HL-60 (cell line): ENCODE measurements at regions not wholly inside any gene's neighbourhood (a gene's known extent, or its start where the extent isn't known, plus 50 kb on each side); places are given as distances from the start of the nearest gene placed in this dataset.

Experiments used
- GABPA ChIP-seq: IDR thresholded peaks from 2 replicates; pipeline ENCODE4 v1.6.1; 2012; ENCODE audit warnings: low read depth
- POLR2AphosphoS5 ChIP-seq: IDR thresholded peaks from 2 replicates; pipeline ENCODE4 v1.6.1; 2012; ENCODE audit warnings: low read depth
- SPI1 ChIP-seq: IDR thresholded peaks from 2 replicates; pipeline ENCODE4 v1.6.1; 2012; ENCODE audit warnings: low read depth, mild to moderate bottlenecking, borderline replicate concordance
- TF ChIP-seq, protein P1 (sequence below): IDR thresholded peaks from one replicate; pipeline ENCODE4 v1.5.1; 2011; ENCODE audit warnings: low read length, control low read depth, inconsistent platforms; ENCODE audit not compliant: insufficient read depth
- TF ChIP-seq, protein P2 (sequence below): IDR thresholded peaks from 2 replicates; pipeline ENCODE4 v1.6.1; 2012; ENCODE audit warnings: low read depth; ENCODE audit not compliant: insufficient replicate concordance

DNA sequence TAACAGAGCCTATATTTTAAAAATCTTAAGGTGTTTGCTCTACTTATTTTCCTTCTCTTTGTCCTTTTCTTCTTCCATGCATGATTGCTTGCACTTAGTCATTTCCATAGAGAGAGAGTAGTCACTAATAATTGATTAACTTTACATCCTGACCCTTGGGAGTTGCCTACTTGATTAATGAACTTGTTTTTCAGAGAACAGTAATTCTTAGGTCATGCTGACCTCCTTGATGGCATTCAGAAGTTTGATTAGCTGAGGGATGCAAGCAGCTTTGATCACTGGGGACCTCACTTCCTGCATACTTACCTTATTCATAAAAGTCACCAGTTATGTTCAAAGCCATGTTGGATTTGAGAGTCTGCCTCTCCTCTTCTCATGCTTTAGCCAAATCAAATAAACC lies 715.6 kb upstream of the ID4 start:
- TF ChIP-seq, protein P1, sequence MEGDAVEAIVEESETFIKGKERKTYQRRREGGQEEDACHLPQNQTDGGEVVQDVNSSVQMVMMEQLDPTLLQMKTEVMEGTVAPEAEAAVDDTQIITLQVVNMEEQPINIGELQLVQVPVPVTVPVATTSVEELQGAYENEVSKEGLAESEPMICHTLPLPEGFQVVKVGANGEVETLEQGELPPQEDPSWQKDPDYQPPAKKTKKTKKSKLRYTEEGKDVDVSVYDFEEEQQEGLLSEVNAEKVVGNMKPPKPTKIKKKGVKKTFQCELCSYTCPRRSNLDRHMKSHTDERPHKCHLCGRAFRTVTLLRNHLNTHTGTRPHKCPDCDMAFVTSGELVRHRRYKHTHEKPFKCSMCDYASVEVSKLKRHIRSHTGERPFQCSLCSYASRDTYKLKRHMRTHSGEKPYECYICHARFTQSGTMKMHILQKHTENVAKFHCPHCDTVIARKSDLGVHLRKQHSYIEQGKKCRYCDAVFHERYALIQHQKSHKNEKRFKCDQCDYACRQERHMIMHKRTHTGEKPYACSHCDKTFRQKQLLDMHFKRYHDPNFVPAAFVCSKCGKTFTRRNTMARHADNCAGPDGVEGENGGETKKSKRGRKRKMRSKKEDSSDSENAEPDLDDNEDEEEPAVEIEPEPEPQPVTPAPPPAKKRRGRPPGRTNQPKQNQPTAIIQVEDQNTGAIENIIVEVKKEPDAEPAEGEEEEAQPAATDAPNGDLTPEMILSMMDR, result no peak
- TF ChIP-seq POLR2AphosphoS5 (no peak), SPI1 (no peak), GABPA (no peak)
- TF ChIP-seq, protein P2, sequence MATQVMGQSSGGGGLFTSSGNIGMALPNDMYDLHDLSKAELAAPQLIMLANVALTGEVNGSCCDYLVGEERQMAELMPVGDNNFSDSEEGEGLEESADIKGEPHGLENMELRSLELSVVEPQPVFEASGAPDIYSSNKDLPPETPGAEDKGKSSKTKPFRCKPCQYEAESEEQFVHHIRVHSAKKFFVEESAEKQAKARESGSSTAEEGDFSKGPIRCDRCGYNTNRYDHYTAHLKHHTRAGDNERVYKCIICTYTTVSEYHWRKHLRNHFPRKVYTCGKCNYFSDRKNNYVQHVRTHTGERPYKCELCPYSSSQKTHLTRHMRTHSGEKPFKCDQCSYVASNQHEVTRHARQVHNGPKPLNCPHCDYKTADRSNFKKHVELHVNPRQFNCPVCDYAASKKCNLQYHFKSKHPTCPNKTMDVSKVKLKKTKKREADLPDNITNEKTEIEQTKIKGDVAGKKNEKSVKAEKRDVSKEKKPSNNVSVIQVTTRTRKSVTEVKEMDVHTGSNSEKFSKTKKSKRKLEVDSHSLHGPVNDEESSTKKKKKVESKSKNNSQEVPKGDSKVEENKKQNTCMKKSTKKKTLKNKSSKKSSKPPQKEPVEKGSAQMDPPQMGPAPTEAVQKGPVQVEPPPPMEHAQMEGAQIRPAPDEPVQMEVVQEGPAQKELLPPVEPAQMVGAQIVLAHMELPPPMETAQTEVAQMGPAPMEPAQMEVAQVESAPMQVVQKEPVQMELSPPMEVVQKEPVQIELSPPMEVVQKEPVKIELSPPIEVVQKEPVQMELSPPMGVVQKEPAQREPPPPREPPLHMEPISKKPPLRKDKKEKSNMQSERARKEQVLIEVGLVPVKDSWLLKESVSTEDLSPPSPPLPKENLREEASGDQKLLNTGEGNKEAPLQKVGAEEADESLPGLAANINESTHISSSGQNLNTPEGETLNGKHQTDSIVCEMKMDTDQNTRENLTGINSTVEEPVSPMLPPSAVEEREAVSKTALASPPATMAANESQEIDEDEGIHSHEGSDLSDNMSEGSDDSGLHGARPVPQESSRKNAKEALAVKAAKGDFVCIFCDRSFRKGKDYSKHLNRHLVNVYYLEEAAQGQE, result no peak
